ENCODE measurements at regions not wholly inside any gene's neighbourhood (a gene's known extent, or its start where the extent isn't known, plus 50 kb on each side); places are given as distances from the start of the nearest gene placed in this dataset.
"Not testable (repeated sequence)": the region's sequence is repeated elsewhere in the genome, so short reads cannot be mapped to it uniquely, and the experiment has no call there.

DNA sequence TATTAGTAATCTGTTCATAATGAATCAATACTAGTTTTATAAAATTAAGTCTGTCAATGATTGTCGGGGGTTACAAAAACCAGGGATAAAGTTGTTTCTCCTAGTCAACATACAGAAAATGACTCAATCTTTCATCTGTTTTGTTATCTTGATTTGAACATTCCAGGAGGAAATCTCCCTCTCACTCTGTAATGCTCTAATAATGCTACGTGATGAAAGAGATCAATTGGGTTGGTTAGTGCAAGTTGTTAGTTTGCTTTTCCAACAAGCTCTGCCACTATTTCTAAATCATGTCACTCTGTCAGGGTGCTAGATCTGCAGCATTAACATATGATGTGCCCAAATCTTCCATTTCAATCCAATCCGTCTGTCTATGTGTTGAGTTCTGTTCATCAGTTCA, 379.5 kb upstream of the GJE1 start:
- DNase-seq, result no peak

DNA sequence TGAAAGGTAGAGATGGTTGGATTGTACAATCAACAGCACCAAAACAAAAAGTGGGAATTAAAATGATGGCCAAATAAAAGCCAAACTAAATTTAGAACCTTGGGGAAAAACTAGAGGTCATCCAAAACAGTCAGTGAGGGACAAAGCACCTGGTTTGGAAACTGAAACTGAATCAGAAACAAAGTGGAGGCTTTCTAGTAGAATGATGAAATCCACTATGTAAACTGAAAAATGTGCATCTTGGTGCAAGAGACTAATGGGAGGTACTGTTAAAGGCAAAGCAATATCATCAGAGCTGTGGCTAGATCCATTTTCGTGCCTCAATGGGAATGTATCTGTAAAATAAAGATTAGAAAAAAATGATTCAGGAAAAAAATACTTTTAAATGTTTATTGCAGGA, 380.0 kb upstream of the GJE1 start:
- DNase-seq, result no peak

DNA sequence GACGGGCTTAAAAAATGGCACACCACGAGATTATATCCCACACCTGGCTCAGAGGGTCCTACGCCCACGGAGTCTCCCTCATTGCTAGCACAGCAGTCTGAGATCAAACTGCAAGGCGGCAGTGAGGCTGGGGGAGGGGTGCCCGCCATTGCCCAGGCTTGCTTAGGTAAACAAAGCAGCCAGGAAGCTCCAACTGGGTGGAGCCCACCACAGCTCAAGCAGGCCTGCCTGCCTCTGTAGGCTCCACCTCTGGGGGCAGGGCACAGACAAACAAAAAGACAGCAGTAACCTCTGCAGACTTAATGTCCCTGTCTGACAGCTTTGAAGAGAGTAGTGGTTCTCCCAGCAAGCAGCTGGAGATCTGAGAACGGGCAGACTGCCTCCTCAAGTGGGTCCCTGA, 386.4 kb upstream of the GJE1 start:
- DNase-seq, result not testable (repeated sequence)

DNA sequence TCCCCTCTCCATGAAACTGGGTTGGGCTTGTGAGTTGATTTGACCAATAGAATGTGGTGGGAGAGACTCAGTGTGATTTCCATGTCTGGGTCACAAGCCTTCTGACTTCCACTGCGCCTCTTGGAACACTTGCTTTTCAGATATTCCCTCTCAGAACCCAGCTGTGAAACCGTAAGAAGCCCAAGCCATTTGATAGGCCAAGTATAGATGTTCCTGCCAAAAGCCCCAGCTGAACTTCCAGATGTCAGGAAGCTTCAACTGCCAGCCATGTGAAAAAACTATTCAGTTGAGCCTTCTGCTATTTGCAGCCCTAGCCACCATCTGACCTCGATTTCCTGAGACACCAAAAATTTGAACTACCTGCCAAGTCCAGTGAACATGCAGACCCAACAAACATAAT, 387.8 kb upstream of the GJE1 start:
- DNase-seq, result no peak

DNA sequence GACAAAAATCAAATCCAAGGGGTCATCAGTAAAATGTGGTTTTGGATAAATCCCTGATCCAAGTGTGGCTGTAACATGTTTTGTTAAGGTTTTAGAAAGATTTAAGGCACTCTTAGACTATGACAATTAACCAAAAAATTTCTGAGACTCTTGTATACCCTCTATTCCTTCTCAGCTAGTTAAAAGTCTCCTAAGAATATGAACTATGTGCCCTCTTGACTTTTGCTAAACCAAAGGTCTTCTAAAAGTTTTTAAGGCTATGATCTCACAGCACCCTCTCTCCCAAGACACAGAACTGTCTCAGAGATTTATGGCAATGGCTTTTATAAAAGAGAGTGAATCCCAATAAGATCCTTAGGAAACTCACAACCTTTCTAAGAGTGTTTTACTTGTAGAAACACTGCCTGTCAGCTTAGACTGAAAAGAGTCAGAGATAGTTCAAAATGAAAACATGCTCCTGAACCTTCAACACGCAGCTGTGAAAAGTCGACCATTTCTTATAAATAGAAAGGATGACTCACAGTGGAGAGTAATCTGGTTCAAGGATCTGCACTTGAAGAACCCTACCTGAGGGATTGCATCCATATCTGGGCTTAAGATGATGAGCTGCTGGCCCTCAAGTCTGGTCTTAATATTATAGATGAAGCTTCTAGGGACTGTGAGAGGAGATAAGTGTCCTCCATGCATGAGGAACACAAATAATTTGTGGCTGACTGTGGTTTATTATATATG, 388.4 kb upstream of the GJE1 start:
- DNase-seq, result no peak

DNA sequence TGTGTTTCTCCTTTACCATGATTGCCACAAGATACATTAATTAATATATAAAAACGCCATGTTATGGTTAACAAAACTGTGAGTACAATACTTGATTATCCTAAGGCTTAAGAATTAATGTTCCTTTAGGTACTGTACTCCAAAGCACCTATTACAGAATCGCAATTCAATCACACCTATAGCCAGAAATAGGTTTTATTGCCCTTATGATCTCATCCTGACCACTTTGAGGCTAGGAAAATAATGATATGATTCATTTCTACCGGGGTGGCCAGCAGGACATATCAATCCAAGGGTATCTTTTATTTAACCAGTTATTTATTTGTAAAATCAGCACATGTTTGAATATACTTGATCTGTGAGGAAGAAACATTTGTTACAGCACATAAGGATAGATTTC, 396.6 kb upstream of the GJE1 start:
- no peak for DNase-seq

DNA sequence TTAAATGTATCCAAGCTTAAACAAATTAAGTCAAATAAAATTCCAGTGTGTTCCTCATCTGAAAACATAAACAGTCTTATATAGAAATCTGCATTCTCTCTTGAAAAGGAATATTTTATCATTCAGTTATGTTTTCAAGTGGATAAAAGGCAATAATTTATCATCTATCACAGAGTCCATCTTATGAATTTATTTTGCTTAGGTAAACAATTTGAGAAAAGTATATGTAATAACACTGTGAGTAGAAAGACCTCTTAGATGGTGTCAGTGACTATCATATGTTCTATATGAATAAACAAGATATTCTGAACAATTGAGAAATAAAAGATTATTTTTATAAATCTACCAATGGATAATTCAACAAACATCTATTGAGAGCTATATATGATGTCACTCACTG, 397.6 kb upstream of the GJE1 start:
- DNase-seq, result no peak

DNA sequence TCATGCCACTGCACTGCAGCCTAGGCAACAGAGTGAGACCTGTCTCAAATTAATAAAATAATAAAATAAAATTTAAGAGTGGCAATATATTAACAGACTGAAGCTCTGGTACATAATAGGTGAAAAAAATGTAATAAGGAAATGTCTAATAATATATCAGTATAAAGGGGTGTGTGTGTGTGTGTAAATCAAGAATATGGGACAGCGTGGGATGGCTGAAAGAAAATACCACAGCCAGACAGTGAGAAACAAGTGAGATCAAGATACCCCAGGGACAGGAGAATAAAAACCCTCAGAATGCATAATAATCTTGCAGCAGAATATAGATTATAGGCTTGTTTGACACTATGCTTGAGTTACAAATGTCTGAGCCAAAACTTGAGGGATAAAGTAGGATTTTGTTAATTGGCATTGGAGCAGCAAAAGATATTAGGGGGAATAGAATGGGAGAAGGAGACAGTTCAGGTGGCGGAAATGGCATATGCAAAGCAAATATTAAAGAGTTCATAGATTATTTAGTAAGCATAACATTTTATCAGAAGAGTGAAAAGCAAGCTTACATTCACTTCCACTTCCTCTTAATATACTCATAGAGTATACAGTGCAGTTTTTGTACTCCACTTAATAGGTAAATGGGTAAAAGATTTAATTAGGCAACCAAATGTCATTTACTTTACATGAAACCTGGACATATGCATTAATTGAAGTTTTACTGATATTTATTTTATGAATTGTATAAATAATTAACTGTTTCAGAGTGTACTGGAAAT, 398.5 kb upstream of the GJE1 start:
- DNase-seq, result no peak

DNA sequence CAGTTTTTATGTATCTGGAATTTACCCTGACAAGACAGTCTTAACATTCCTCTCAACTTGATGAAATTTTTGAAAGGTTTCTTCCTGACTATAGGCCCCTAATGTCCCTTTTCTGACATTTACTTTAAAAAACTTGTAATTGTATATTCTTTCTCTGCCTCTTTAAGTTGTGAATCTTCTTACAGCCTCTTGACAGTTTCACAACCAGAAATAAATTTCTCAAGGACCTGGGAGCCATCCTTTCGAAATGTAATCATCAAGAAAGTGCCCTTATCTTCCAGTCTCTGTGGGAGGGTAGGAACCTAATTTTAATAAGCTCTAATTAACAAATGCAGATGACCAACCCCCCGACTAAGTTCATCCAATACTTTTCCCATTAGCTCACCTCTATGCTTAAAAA, 403.6 kb upstream of the GJE1 start:
- no peak for DNase-seq

DNA sequence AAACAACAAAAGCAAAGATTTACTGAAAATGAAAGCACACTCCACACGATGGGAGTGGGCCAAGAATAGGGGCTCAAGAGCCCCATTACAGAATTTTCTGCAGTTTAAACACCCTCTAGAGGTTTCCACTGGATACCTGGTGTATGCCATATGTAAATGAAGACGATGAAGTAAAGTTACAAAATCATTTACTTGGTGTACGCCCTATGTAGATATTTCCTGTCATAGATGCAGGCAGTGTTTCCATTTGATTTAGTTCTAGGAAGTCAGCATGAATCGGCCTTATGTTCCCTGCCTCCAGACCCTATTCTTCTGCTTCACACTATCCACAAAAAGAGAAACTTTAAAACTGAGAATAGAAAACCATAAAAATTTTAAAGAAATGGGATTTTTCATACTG, 404.4 kb upstream of the GJE1 start:
- no peak for DNase-seq

DNA sequence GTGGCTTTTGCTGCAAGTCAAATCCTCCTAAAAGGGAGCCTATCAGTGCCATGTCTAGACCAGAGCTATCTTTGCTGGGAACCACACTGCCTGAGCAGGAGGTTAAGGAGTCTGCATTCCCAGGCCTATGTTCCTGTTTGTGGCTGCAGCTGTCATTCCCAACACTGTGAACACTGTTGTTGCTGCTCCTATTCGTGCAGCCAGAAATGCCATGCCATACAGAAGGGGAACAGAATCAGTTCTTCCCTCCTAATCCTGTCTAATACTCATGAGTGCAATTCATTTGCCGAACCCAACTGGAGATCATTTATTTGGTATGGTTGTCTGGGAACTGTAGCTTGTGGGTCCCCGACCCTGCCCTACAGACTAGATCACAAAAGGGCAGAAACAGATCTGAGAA, 406.5 kb upstream of the GJE1 start:
- no peak for DNase-seq

DNA sequence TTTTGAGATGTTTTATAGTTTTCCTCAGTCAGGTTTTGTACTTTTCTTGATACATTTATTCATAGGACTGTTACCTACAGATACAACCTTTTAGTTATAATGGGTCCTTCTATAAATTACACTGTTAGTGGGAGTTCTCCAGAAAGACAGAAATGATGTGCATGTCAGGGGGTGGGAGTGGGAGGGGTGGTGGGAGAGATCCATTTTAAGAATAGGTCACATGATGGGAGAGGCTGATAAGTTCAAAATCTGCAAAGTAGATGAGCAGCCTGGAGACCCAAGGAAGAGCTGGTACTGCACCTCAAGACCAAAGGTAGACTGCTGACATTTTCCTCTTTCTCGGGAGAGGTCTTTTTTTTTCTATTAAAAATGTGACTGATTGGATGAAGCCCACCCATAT, 408.0 kb upstream of the GJE1 start:
- DNase-seq, result no peak

DNA sequence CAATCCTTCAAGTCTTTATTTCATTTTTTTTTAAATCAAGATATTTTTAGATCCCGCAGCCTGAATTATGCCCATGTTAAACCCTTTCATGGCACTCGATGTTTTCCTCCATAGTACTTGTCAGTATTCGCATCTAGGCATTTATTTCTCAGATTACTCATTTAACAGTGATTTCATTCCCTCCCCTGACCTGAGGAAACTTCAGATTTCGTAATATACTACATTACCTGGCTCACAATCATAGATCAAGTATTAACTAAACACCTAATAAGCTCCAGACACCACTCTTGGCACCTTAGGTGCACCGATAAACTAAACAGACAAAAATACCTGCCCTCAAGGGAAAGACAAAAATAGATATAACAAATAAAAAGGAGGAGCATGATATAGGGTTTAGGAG, 413.2 kb upstream of the GJE1 start:
- no peak for DNase-seq

DNA sequence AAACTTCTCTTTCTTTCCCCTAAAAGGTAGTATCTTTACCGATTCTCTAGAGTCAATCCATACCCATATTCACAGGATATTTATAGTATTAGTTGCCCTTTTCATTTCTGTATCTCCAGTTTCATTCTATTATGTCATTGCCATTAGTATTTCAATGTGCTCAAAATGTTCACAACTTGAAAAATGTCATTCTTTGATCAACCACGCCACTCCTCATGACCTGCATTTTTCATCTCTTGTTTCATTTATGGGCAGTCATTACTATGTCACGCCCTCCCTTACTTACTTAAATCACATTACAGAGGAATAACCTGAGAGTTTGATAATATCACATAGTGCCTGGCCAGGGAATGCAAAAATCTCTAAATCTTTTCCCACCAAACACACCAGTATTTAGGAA, 427.3 kb upstream of the GJE1 start:
- no peak for DNase-seq

DNA sequence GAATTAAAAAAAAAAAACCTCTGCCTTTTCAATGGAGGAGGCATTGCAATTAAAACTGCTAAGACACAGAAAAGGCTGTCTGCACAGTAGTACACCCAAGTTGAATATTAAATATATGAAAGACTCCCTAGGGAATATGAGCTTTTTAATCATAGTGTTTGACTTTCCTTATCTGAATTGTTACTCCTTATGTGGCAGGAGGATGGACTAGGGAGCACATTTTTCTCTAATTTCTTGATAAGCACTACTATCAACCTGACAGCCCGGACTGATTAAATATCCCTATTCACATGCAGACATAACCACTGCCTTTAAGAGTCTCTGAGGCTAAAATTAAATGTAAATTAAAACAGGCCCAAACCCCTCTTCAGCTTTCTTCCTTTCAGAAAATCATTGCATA, 428.6 kb upstream of the GJE1 start:
- DNase-seq, result no peak

DNA sequence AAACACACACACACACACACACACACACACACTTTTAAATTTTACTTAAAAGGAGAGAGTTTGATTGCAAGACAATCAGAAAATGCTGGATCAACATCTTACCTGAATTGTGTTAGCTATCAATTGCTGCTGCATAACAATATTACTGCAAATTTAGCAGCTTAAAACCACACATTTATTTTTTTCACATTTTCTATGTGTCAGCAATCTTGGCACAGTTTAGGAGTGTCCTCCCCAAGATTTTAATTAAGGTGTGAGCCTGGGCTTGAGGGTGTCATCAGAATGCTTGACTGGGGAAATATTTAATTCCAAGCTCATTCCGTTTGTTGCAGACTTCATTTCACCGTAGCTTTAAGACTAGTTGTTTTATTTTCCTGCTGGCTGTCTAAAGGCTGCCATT, 431.0 kb upstream of the GJE1 start:
- DNase-seq, result no peak

DNA sequence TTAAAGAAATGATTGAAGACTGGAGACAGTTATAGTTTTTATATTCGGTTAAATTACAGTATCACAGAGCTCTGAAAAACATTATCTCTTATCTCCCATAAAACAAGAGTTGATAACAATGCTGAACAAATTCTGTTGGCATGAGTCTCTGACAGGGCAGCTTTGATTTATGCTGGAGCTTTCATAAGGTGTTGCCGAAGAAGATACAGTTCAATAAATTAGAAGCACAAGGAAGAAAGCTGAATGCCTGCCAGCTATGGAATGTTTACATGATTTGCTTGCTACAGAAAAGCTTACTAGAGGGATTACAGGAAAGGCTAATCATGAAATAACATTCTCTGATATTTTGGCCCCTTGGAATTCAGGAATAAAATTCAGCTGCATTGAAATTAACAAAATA, 431.9 kb upstream of the GJE1 start:
- no peak for DNase-seq

DNA sequence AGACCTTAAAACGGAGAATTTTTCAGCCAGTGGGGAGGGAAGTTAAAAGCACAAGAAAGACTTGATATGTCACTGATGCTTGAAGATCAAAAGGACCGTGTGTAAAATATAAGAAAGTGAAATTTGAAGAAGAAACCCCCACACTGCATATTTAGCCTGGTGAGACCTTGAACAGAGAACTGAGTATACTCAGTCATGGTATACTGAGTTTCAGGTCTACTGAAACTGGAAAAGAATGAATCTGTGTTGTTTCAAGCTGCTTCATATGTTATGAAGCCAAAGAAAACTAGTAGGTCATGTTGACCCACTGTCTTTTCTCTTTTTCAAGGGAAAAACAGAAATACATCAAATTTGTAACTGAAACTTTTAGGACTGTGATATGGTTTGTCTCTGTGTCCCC, 443.8 kb upstream of the GJE1 start:
- DNase-seq, result no peak

DNA sequence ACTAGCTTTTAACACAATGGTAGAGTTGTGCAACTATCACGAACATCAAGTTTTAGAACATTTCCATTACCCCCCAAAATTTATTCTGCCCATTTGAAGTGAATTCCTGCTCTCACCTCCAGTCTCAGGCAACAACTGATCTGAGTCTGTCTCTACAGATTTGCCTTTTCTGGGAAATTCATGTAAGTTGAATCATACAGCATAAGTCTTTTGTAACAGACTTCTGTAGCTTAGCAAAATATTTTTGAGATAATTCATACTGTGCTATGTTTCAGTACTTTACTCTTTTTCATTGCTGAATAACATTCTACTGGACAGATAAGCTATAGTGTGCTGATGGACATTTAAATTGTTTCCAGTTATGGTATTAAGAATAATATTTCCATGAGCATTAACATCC, 447.3 kb upstream of the GJE1 start:
- no peak for DNase-seq

DNA sequence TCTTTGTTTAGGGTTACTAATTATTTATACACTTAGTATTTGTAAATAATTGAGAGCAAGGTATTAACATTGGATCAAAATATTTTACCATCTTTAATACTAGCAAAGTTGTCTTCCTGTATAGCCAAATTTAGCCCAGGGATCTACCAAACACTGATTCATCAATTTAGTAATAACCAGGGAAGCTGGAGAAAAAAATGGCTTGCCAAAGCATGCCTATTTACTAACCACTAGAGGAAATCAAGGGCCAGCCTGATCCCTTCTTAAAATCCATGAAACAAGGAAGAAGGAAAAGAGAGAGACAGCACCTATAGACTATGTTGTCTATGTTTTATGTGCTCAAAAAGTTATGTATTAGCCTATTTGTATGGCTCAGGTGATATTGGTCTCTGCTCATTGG, 450.3 kb upstream of the GJE1 start:
- DNase-seq, result no peak

DNA sequence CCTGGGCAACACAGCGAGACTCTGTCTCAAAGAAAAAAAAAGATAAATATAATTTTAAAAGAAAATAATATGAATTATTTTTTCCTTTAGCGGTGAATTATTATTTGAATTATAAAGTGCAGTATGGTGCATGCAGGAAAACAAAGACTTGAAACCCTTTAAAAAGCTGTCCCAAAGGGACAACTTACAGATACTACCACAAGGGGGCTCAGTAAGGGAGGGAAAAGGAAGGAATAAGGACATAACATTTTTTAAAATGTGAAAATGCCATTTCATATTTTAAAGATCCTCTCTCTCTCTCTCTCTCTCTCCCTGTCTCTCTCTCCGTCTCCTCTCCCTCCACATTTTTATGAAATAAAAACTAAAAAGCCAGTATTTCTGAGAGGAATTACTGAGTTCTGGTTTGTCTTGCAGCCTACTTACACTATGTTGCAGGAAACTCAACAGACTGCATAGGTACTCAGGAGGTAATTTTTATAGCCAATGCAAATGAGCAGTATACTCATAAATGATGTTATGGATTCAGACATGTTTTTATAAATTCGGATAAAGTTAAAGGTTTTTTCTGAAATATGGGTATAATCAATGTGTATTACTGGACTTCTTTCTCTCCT, 455.0 kb upstream of the GJE1 start:
- DNase-seq, result no peak

DNA sequence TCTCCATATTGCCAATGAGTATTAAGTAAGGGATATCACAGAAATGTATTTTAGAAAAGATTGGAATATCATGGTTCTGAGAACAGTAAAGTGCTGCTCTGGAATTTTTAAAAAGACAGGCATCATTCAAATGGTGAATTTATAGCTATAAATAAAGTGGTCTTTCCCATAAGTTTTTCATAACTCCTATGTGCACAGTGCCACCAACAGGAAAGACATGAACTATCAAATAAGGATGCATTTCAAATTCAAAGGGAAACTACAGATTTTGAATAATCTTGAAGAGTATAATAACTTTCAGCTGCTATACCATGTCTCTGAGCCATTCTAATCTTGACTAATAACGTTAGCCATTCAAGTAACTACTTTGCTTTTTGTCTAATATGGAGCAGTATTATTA, 456.8 kb upstream of the GJE1 start:
- DNase-seq, result no peak

DNA sequence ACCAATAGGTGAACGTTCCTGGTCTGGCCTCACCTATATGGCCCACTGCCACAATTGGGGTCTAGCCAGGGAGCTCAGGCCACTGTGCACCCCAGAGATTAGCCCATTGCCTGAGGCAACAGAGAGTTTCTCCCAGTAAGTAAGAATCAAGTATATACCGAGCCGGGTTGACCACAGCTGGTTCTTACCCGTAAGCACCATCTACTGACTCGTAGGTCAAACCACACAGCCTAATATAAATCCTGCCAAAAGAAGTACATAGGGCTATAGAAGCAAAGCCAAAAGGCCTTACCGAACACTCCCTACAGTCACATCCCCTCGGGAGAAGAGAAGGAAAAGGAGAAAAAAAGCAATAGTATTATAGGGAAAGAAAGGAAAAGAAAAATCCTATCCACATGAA, 463.6 kb upstream of the GJE1 start:
- no peak for DNase-seq

DNA sequence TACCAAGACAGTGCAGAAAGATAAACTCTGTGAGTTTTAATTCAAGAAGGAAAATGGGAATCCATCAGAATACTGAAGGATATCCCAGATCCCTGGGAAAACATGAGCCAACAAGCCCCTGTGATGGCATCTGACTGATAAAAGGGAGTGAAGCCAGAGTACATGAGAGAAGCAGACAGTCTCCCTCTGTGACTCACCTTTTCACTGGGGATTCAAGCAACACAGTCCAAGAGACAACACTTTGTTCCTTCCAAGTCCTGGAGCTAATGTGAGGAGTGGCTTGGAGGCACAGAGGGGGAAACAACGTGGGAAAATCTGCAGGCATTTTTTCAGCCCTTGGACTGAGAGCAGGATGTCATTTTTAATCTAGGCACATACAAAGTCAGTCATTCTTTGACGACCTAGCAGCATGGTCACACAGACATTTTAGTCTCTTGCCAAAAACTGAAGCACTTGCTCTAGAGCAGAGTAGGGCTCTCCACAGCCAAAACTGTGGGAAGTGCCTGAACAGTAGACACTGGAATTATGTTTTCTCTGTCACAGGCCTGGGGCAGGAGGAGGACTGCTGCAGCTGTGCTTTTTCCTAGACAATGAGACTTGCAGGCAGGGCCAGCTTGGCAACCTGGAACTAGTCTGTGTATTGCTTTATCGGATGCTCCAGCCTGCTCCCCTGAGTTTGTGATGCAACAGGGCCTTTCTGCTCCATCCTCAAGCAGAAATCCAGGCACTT, 465.0 kb upstream of the GJE1 start:
- no peak for DNase-seq

All from stimulated activated CD4-positive, alpha-beta T cell treated with anti-CD3 and anti-CD28 coated beads, Interleukin-15, amount 100 ng/mL, for 24 hours (primary cell).